Neural progenitor cell (in vitro differentiated cells): ENCODE measurements at regions not wholly inside any gene's neighbourhood (a gene's known extent, or its start where the extent isn't known, plus 50 kb on each side); places are given as distances from the start of the nearest gene placed in this dataset.
"Not testable (repeated sequence)": the region's sequence is repeated elsewhere in the genome, so short reads cannot be mapped to it uniquely, and the experiment has no call there.

Source experiments
- DNase-seq: peaks from one replicate; pipeline ENCODE4 v3.0.0-alpha.2; 2016; ENCODE audit warnings: low spot score
- H2AFZ ChIP-seq: fragments of 200-600 bp; sonication (generic); replicated peaks from 2 replicates; pipeline ENCODE4 v1.6.1; 2016; ENCODE audit warnings: antibody characterized with exemption
- H3F3A ChIP-seq: fragments of 200-600 bp; sonication (generic); 2 replicates; pipeline ENCODE4 v1.6.1; 2016; ENCODE audit warnings: antibody characterized with exemption, low read depth
- H3K27ac ChIP-seq: fragments of 200-600 bp; sonication (generic); 2 replicates; pipeline ENCODE4 v1.5.1; 2016; ENCODE audit warnings: mild to moderate bottlenecking
- H3K27me3 ChIP-seq: fragments of 200-600 bp; sonication (generic); 2 replicates; pipeline ENCODE4 v1.6.1; 2016; ENCODE audit warnings: mild to moderate bottlenecking, moderate library complexity
- H3K36me3 ChIP-seq: fragments of 200-600 bp; sonication (generic); 2 replicates; pipeline ENCODE4 v1.5.1; 2016
- H3K4me1 ChIP-seq: fragments of 200-600 bp; sonication (generic); 2 replicates; pipeline ENCODE4 v1.6.1; 2016; ENCODE audit warnings: mixed run types
- H3K4me2 ChIP-seq: fragments of 200-600 bp; sonication (generic); 2 replicates; pipeline ENCODE4 v1.6.1; 2016
- H3K4me3 ChIP-seq: fragments of 200-600 bp; sonication (generic); 2 replicates; pipeline ENCODE4 v1.5.1; 2016
- H3K79me2 ChIP-seq: fragments of 200-600 bp; sonication (generic); 2 replicates; pipeline ENCODE4 v1.6.1; 2016; ENCODE audit warnings: low read depth
- H3K9ac ChIP-seq: fragments of 200-600 bp; sonication (generic); 2 replicates; pipeline ENCODE4 v1.6.1; 2016
- H3K9me3 ChIP-seq: fragments of 200-600 bp; sonication (generic); 2 replicates; pipeline ENCODE4 v1.5.1; 2016; ENCODE audit warnings: low read depth
- H4K20me1 ChIP-seq: fragments of 200-600 bp; sonication (generic); 2 replicates; pipeline ENCODE4 v1.6.1; 2016; ENCODE audit warnings: low read depth
- H3K27ac Mint-ChIP-seq: 3 replicates; pipeline ENCODE4 v1.8.0; 2021; ENCODE audit warnings: mixed read lengths
- H3K27me3 Mint-ChIP-seq: 2 replicates; pipeline ENCODE4 v1.8.0; 2022; ENCODE audit warnings: low read depth, mild to moderate bottlenecking, inconsistent platforms, moderate library complexity, mixed read lengths; ENCODE audit not compliant: insufficient read depth
- H3K36me3 Mint-ChIP-seq: 3 replicates; pipeline ENCODE4 v1.8.0; 2021; ENCODE audit warnings: mixed read lengths
- H3K4me1 Mint-ChIP-seq: 3 replicates; pipeline ENCODE4 v1.8.0; 2021; ENCODE audit warnings: mixed read lengths
- H3K4me3 Mint-ChIP-seq: 3 replicates; pipeline ENCODE4 v1.8.0; 2021; ENCODE audit warnings: mild to moderate bottlenecking, moderate library complexity, mixed read lengths
- H3K9me3 Mint-ChIP-seq: 3 replicates; pipeline ENCODE4 v1.8.0; 2020; ENCODE audit warnings: mixed read lengths
- CTCF ChIP-seq: fragments of 200-600 bp; sonication (generic); IDR thresholded peaks from 2 replicates; pipeline ENCODE4 v1.5.1; 2017; ENCODE audit warnings: antibody characterized with exemption, mild to moderate bottlenecking
- EZH2 ChIP-seq: fragments of 200-600 bp; sonication (generic); IDR thresholded peaks from 2 replicates; pipeline ENCODE4 v1.6.1; 2017; ENCODE audit warnings: antibody characterized with exemption, mild to moderate bottlenecking, moderate library complexity
- EZH2phosphoT487 ChIP-seq: fragments of 200-600 bp; sonication (generic); IDR thresholded peaks from 2 replicates; pipeline ENCODE4 v1.6.1; 2017; ENCODE audit warnings: antibody characterized with exemption

GRCh38 chr9:95691435-95691834 is 174.7 kb upstream of the PTCH1 start:
- peaks cover 14% of the 10 kb centered on the region for H3K9me3 Mint-ChIP-seq
- H3K4me2 ChIP-seq, result no peak overlapping the region
- no peak overlapping the region for H3K4me3 Mint-ChIP-seq
- H3K9me3 ChIP-seq, result no peaks in the 10 kb centered on the region
- H3F3A ChIP-seq, result no peaks in the 10 kb centered on the region
- H3K36me3 ChIP-seq, result no peaks in the 10 kb centered on the region
- peak overlapping the region; percentile 58 for H3K27ac Mint-ChIP-seq
- H2AFZ ChIP-seq, result no peak overlapping the region
- H3K79me2 ChIP-seq, result no peaks in the 10 kb centered on the region
- peaks cover 7% of the 10 kb centered on the region for H3K4me1 ChIP-seq
- H3K9ac ChIP-seq, result no peak overlapping the region
- DNase-seq, result no peak
- no peaks in the 10 kb centered on the region for H3K27me3 ChIP-seq
- H4K20me1 ChIP-seq, result no peaks in the 10 kb centered on the region
- no peak for TF ChIP-seq CTCF
- TF ChIP-seq EZH2, result no peak
- H3K27ac ChIP-seq, result no peak overlapping the region
- peaks cover 3% of the 10 kb centered on the region for H3K4me1 Mint-ChIP-seq
- H3K27me3 Mint-ChIP-seq, result peaks cover 2% of the 10 kb centered on the region
- H3K36me3 Mint-ChIP-seq, result no peaks in the 10 kb centered on the region
- H3K4me3 ChIP-seq, result no peak overlapping the region

GRCh38 chr9:95689669-95690068 is 172.9 kb upstream of the PTCH1 start:
- Mint-ChIP-seq H3K4me1 (peaks cover 3% of the 10 kb centered on the region), H3K27ac (no peak overlapping the region), H3K9me3 (peaks cover 9% of the 10 kb centered on the region), H3K36me3 (no peaks in the 10 kb centered on the region), H3K4me3 (no peak overlapping the region), H3K27me3 (no peaks in the 10 kb centered on the region)
- Histone ChIP-seq H3K4me2 (no peak overlapping the region), H3K27ac (no peak overlapping the region), H3K4me3 (no peak overlapping the region), H3K36me3 (no peaks in the 10 kb centered on the region), H3K4me1 (peaks cover 7% of the 10 kb centered on the region), H4K20me1 (no peaks in the 10 kb centered on the region), H3K27me3 (no peaks in the 10 kb centered on the region), H2AFZ (no peak overlapping the region), H3K9ac (no peak overlapping the region), H3K9me3 (no peaks in the 10 kb centered on the region), H3F3A (no peaks in the 10 kb centered on the region), H3K79me2 (no peaks in the 10 kb centered on the region)
- no peak for DNase-seq
- TF ChIP-seq EZH2phosphoT487 (no peak), EZH2 (no peak), CTCF (no peak)

GRCh38 chr9:95684516-95684915 is 167.7 kb upstream of the PTCH1 start:
- Histone ChIP-seq H3K79me2 (no peaks in the 10 kb centered on the region), H3K36me3 (no peaks in the 10 kb centered on the region), H3K4me1 (no peaks in the 10 kb centered on the region), H3K9ac (no peak overlapping the region), H3K27ac (no peak overlapping the region), H3F3A (no peaks in the 10 kb centered on the region), H3K9me3 (no peaks in the 10 kb centered on the region), H3K4me2 (no peak overlapping the region), H3K4me3 (no peak overlapping the region), H2AFZ (no peak overlapping the region), H3K27me3 (no peaks in the 10 kb centered on the region), H4K20me1 (no peaks in the 10 kb centered on the region)
- no peak overlapping the region for H3K4me3 Mint-ChIP-seq
- no peaks in the 10 kb centered on the region for H3K4me1 Mint-ChIP-seq
- peaks cover 9% of the 10 kb centered on the region for H3K9me3 Mint-ChIP-seq
- peaks cover 2% of the 10 kb centered on the region for H3K27me3 Mint-ChIP-seq
- H3K27ac Mint-ChIP-seq, result no peak overlapping the region
- no peak for DNase-seq
- TF ChIP-seq EZH2phosphoT487 (no peak), EZH2 (no peak), CTCF (no peak)
- H3K36me3 Mint-ChIP-seq, result no peaks in the 10 kb centered on the region

- not testable (repeated sequence) for H3K27ac Mint-ChIP-seq, H3K79me2 ChIP-seq, H2AFZ ChIP-seq, H3K4me3 Mint-ChIP-seq, H3K36me3 ChIP-seq, H3K36me3 Mint-ChIP-seq, DNase-seq, H3K9me3 ChIP-seq, H3K27me3 Mint-ChIP-seq, H3K27ac ChIP-seq, H3K4me1 ChIP-seq, H4K20me1 ChIP-seq, H3K4me1 Mint-ChIP-seq, H3K9ac ChIP-seq, H3F3A ChIP-seq, H3K4me2 ChIP-seq, H3K27me3 ChIP-seq, H3K4me3 ChIP-seq
- peaks cover 13% of the 10 kb centered on the region for H3K9me3 Mint-ChIP-seq
Observed at GRCh38 chr9:95680306-95680705, 163.5 kb upstream of the PTCH1 start.
